HEK293 (cell line): ENCODE measurements at regions not wholly inside any gene's neighbourhood (a gene's known extent, or its start where the extent isn't known, plus 50 kb on each side); places are given as distances from the start of the nearest gene placed in this dataset.

ENCODE experiments used
- CTCF ChIA-PET: fragments of 350-600 bp; formaldehyde crosslinking; extraction: SDS; loops from one replicate; lab custom pipeline; 2021; ENCODE audit warnings: antibody characterized with exemption; lab: Yijun Ruan, JAX
- POLR2A ChIA-PET: fragments of 300-600 bp; formaldehyde crosslinking; extraction: SDS; loops from one replicate; lab custom pipeline; 2020; ENCODE audit warnings: antibody characterized with exemption, inconsistent platforms; lab: Yijun Ruan, JAX
- H3K27ac ChIP-seq: fragments of 200-500 bp; sonication (Bioruptor generic); 2 replicates; pipeline ENCODE4 v1.5.1; 2014; ENCODE audit warnings: low read depth, low read length, control low read depth, inconsistent platforms; ENCODE audit errors: extremely low read depth
- H3K36me3 ChIP-seq, 2 experiments: fragments of 200-500 bp in 1 of 2; sonication (Bioruptor generic) in 1 of 2; 1 replicate in 1 of 2; 2 replicates in 1 of 2; pipeline ENCODE4 v1.5.1; 2014 to 2017; ENCODE audit warnings: inconsistent platforms in 2 of 2, low read length in 2 of 2; ENCODE audit not compliant: control insufficient read depth in 2 of 2, insufficient read depth in 1 of 2
- H3K4me1 ChIP-seq: fragments of 200-500 bp; sonication (Bioruptor generic); 2 replicates; pipeline ENCODE4 v1.5.1; 2014; ENCODE audit warnings: mild to moderate bottlenecking, low read length, inconsistent platforms; ENCODE audit not compliant: control insufficient read depth, insufficient read depth
- H3K4me3 ChIP-seq: 2 replicates; pipeline ENCODE4 v1.5.1; 2011; ENCODE audit warnings: low read depth, mild to moderate bottlenecking, control low read depth, low read length, moderate library complexity
- H3K9me3 ChIP-seq: fragments of 200-500 bp; sonication (Bioruptor generic); 2 replicates; pipeline ENCODE4 v1.5.1; 2014; ENCODE audit warnings: low read depth, low read length, inconsistent platforms; ENCODE audit not compliant: control insufficient read depth, insufficient read depth
- EGR2 ChIP-seq: fragments of 450-650 bp; formaldehyde crosslinking; IDR thresholded peaks from 2 replicates; pipeline ENCODE4 v1.5.1; 2016; ENCODE audit warnings: low read depth, missing biosample characterization, missing genetic modification characterization
- GFI1B ChIP-seq: fragments of 450-650 bp; formaldehyde crosslinking; IDR thresholded peaks from 2 replicates; pipeline ENCODE4 v1.5.1; 2016; ENCODE audit warnings: missing biosample characterization, missing genetic modification characterization
- GLI4 ChIP-seq: fragments of 450-650 bp; formaldehyde crosslinking; IDR thresholded peaks from 2 replicates; pipeline ENCODE4 v1.5.1; 2016; ENCODE audit warnings: missing biosample characterization, missing genetic modification characterization
- HOXA7 ChIP-seq: sonication (generic); formaldehyde crosslinking; IDR thresholded peaks from 2 replicates; pipeline ENCODE4 v1.8.1; 2022; ENCODE audit warnings: missing genetic modification reagents, borderline replicate concordance
- OVOL3 ChIP-seq: fragments of 450-650 bp; formaldehyde crosslinking; IDR thresholded peaks from 2 replicates; pipeline ENCODE4 v1.5.1; 2016; ENCODE audit warnings: missing biosample characterization, missing genetic modification characterization
- ZNF140 ChIP-seq: fragments of 450-650 bp; formaldehyde crosslinking; IDR thresholded peaks from 2 replicates; pipeline ENCODE4 v1.5.1; 2016; ENCODE audit warnings: missing biosample characterization, missing genetic modification characterization
- ZNF155 ChIP-seq: fragments of 450-650 bp; formaldehyde crosslinking; IDR thresholded peaks from 2 replicates; pipeline ENCODE4 v1.5.1; 2016; ENCODE audit warnings: missing biosample characterization, missing genetic modification characterization
- ZNF174 ChIP-seq: fragments of 450-650 bp; formaldehyde crosslinking; IDR thresholded peaks from 2 replicates; pipeline ENCODE4 v1.5.0; 2017; ENCODE audit warnings: missing biosample characterization, mild to moderate bottlenecking, missing genetic modification characterization
- ZNF23 ChIP-seq: fragments of 450-650 bp; formaldehyde crosslinking; IDR thresholded peaks from 2 replicates; pipeline ENCODE4 v1.5.1; 2016; ENCODE audit warnings: missing biosample characterization, missing genetic modification characterization, borderline replicate concordance
- ZNF37A ChIP-seq: fragments of 450-650 bp; IDR thresholded peaks from 2 replicates; pipeline ENCODE4 v1.5.1; 2018; ENCODE audit warnings: missing biosample characterization, missing genetic modification characterization
- ZNF530 ChIP-seq: fragments of 450-650 bp; formaldehyde crosslinking; IDR thresholded peaks from 2 replicates; pipeline ENCODE4 v1.5.1; 2016; ENCODE audit warnings: low read depth, missing biosample characterization, missing genetic modification characterization
- ZNF561 ChIP-seq: fragments of 450-650 bp; IDR thresholded peaks from 2 replicates; pipeline ENCODE4 v1.5.1; 2018; ENCODE audit warnings: missing biosample characterization, missing genetic modification characterization, borderline replicate concordance
- TF ChIP-seq, protein P1 (sequence below): fragments of 450-650 bp; formaldehyde crosslinking; IDR thresholded peaks from 2 replicates; pipeline ENCODE4 v1.5.1; 2016; ENCODE audit warnings: missing biosample characterization, missing genetic modification characterization
- TF ChIP-seq, protein P2 (sequence below): fragments of 450-650 bp; formaldehyde crosslinking; IDR thresholded peaks from 2 replicates; pipeline ENCODE4 v1.5.1; 2016; ENCODE audit warnings: missing biosample characterization, missing genetic modification characterization

DNA sequence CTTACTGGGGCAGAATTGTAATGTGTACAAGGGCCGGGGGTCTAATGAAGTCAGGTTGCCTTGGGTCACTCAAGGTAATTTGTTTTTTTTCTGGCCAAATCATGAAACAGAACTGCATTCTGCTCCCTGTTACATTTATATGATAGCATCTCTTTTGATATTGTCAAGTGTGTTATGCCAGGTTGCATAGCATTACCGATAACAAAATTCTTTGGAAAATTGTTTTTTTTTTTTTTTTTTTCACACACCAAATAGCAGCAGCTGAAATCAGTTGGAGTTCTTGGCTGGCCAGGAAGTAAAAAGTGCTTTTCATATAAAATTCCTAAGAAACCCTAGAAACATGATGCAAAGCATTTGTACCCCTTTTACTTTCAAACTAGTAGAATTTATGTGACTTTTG is 282.6 kb upstream of the FN1 start:
- Histone ChIP-seq H3K4me3 (no peak overlapping the region), H3K4me1 (no peaks in the 10 kb centered on the region), H3K9me3 (no peaks in the 10 kb centered on the region)
- no peak for TF ChIP-seq ZNF37A
- no peak for TF ChIP-seq ZNF155 (tag by site-specific recombination)
- TF ChIP-seq, all 188 proteins: peak for 0
- ChIA-PET CTCF (no interaction called here), POLR2A (no interaction called here)
- H3K36me3 ChIP-seq, result no peaks in the 10 kb centered on the region
- H3K27ac ChIP-seq, result no peak overlapping the region

DNA sequence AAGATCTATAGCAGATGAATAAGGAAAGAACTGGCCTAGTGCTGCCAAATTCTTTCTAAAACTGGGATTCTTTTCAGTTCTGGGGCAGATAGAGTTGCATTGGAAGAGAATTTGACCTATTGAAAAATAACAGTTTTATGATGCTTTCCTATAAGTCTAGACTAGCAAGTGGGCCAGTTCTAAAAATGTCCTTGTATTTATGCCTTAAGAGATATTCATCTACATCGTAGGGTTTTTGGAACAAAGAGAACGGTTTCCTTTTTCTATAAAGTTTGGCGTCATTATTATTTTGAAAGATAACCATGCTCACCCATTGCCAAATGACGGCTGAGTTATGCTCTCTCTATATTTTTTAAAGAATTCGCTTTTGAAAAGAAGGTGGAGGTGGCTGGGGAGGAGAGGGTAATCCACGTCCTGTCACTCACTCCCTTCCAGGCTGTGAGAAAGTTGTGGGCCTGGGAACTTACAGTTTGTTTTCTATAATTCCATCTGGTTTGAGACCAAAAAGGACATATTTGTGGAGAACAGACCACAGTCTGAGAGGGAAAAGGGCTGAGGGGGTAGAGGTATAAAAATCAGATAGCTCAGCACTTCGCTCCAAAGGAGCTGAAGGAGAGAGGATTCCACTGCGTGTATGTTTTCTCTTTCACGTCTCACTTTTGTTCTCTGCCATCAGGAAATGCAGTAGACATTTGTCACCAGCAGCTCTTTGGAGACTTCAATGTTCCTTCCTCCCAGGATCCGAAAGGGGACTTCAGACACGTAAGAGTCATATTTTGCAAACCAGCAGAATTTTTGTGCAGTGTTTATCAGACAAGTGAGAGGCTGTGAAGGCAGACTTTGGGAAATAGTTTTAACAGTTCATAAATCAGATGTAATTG is 281.9 kb upstream of the FN1 start:
- Histone ChIP-seq H3K36me3 (no peaks in the 10 kb centered on the region), H3K27ac (no peak overlapping the region), H3K4me3 (no peak overlapping the region), H3K4me1 (no peaks in the 10 kb centered on the region), H3K9me3 (no peaks in the 10 kb centered on the region)
- ChIA-PET POLR2A (no interaction called here), CTCF (no interaction called here)
- no peak for TF ChIP-seq GLI4 (tag by site-specific recombination)

DNA sequence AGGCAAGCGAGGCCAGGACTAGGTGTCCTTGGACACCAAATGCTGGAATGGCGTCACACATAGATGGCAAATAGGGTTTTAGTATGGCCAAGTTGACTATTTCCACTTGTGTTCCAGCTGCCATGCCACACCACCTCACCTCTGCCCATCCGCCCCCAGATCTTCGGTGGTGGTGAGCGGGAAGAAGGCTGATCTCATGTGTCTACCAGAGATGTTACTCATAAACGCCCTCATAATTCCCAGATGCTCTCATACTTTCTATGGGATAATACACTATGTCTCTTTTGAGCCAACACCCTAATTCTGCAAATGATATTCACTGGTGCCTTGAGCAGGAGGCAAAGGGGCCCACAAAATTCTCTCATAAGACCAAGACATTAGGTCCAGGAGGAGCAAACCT is 281.1 kb upstream of the FN1 start:
- ChIA-PET POLR2A (no interaction called here), CTCF (interaction anchor here (0.5 kb wide), 1 partner anchor 928 kb away, joined by 3 read pairs; no protein-coding TSS in a partner anchor)
- H3K27ac ChIP-seq, result no peak overlapping the region
- H3K4me3 ChIP-seq, result no peak overlapping the region
- H3K36me3 ChIP-seq, result no peaks in the 10 kb centered on the region
- H3K4me1 ChIP-seq, result no peaks in the 10 kb centered on the region
- no peaks in the 10 kb centered on the region for H3K9me3 ChIP-seq
- no peak for TF ChIP-seq OVOL3 (tag by site-specific recombination)
- no peak for TF ChIP-seq ZNF23
- TF ChIP-seq GFI1B, result no peak
- TF ChIP-seq ZNF140, result no peak
- TF ChIP-seq, protein P1, sequence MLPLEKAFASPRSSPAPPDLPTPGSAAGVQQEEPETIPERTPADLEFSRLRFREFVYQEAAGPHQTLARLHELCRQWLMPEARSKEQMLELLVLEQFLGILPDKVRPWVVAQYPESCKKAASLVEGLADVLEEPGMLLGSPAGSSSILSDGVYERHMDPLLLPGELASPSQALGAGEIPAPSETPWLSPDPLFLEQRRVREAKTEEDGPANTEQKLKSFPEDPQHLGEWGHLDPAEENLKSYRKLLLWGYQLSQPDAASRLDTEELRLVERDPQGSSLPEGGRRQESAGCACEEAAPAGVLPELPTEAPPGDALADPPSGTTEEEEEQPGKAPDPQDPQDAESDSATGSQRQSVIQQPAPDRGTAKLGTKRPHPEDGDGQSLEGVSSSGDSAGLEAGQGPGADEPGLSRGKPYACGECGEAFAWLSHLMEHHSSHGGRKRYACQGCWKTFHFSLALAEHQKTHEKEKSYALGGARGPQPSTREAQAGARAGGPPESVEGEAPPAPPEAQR, result no peak
- TF ChIP-seq ZNF561 (tag by site-specific recombination), result no peak
- no peak for TF ChIP-seq EGR2
- TF ChIP-seq ZNF530, result no peak
- TF ChIP-seq, protein P2, sequence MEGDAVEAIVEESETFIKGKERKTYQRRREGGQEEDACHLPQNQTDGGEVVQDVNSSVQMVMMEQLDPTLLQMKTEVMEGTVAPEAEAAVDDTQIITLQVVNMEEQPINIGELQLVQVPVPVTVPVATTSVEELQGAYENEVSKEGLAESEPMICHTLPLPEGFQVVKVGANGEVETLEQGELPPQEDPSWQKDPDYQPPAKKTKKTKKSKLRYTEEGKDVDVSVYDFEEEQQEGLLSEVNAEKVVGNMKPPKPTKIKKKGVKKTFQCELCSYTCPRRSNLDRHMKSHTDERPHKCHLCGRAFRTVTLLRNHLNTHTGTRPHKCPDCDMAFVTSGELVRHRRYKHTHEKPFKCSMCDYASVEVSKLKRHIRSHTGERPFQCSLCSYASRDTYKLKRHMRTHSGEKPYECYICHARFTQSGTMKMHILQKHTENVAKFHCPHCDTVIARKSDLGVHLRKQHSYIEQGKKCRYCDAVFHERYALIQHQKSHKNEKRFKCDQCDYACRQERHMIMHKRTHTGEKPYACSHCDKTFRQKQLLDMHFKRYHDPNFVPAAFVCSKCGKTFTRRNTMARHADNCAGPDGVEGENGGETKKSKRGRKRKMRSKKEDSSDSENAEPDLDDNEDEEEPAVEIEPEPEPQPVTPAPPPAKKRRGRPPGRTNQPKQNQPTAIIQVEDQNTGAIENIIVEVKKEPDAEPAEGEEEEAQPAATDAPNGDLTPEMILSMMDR (tag by site-specific recombination), result no peak
- no peak for TF ChIP-seq ZNF174 (tag by site-specific recombination)
- no peak for TF ChIP-seq HOXA7 (CRISPR knock-in tag)
